ENCODE measurements at regions not wholly inside any gene's neighbourhood (a gene's known extent, or its start where the extent isn't known, plus 50 kb on each side); places are given as distances from the start of the nearest gene placed in this dataset.

- TF ChIP-seq POLR2AphosphoS5 (IDR thresholded peaks at IDR 0.05) (no peak), CTCF (IDR thresholded peaks at IDR 0.05) (no peak), POLR2A (IDR thresholded peaks at IDR 0.05) (no peak)
- H3K27me3 ChIP-seq = no peaks in the 10 kb centered on the region
- no peaks in the 10 kb centered on the region for H3K4me1 ChIP-seq
- no peak overlapping the region for H3K27ac ChIP-seq
- no peak for DNase-seq (ENCODE audit: low spot score in 2 of 2)
- H3K4me3 ChIP-seq = no peak overlapping the region
- H3K36me3 ChIP-seq = no peaks in the 10 kb centered on the region
- intact Hi-C loops (cut with DNase I; ENCODE audit: low total_unique reads) = no loop called here
- no peaks in the 10 kb centered on the region for H3K9me3 ChIP-seq
These were observed 1633.5 kb downstream of the SUCLG1 start for GRCh38 chr2:82825410-82826090.

GRCh38 chr2:82823892-82824291, 1635.2 kb downstream of the SUCLG1 start:
- Histone ChIP-seq H3K4me3 (no peak overlapping the region), H3K4me1 (no peaks in the 10 kb centered on the region), H3K9me3 (no peaks in the 10 kb centered on the region), H3K36me3 (no peaks in the 10 kb centered on the region), H3K27me3 (no peaks in the 10 kb centered on the region), H3K27ac (no peak overlapping the region)
- DNase-seq (ENCODE audit: low spot score in 2 of 2) = no peak
- no peak for TF ChIP-seq POLR2A (IDR thresholded peaks at IDR 0.05)
- no peak for TF ChIP-seq CTCF (IDR thresholded peaks at IDR 0.05)
- TF ChIP-seq POLR2AphosphoS5 (IDR thresholded peaks at IDR 0.05) = no peak
- intact Hi-C loops (cut with DNase I; ENCODE audit: low total_unique reads) = no loop called here

DNA sequence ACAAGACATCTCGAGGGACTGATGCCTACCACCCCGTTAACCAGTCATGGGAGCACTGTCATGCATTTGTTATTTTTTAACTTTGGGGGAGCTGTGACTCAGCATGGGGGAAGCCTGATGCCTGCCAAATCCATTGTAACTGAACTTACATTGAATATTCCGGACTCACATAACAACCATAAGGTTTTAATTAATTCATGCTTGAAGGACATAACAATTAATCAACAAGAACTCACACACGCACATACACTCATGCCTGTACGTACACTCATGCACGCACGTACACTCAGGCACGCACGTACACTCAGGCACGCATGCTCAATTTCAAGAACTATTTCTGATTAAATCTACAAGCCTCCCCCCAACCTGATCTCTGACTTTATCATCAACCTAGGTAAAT, 1639.1 kb downstream of the SUCLG1 start:
- Histone ChIP-seq H3K27ac (no peak overlapping the region), H3K4me3 (no peak overlapping the region), H3K36me3 (no peaks in the 10 kb centered on the region), H3K9me3 (no peaks in the 10 kb centered on the region), H3K4me1 (no peaks in the 10 kb centered on the region), H3K27me3 (no peaks in the 10 kb centered on the region)
- TF ChIP-seq CTCF (IDR thresholded peaks at IDR 0.05) = no peak
- TF ChIP-seq POLR2AphosphoS5 (IDR thresholded peaks at IDR 0.05) = no peak
- TF ChIP-seq POLR2A (IDR thresholded peaks at IDR 0.05) = no peak
- no peak for DNase-seq (ENCODE audit: low spot score in 2 of 2)
- intact Hi-C loops (cut with DNase I; ENCODE audit: low total_unique reads) = no loop called here

GRCh38 chr2:82814146-82814545, 1644.9 kb downstream of the SUCLG1 start:
- no peaks in the 10 kb centered on the region for H3K36me3 ChIP-seq
- no peak overlapping the region for H3K27ac ChIP-seq
- no peaks in the 10 kb centered on the region for H3K9me3 ChIP-seq
- DNase-seq (ENCODE audit: low spot score in 2 of 2) = no peak
- no peaks in the 10 kb centered on the region for H3K4me1 ChIP-seq
- intact Hi-C loops (cut with DNase I; ENCODE audit: low total_unique reads) = no loop called here
- H3K4me3 ChIP-seq = no peak overlapping the region
- TF ChIP-seq POLR2AphosphoS5 (IDR thresholded peaks at IDR 0.05) (no peak), POLR2A (IDR thresholded peaks at IDR 0.05) (no peak)
- H3K27me3 ChIP-seq = no peaks in the 10 kb centered on the region

DNA sequence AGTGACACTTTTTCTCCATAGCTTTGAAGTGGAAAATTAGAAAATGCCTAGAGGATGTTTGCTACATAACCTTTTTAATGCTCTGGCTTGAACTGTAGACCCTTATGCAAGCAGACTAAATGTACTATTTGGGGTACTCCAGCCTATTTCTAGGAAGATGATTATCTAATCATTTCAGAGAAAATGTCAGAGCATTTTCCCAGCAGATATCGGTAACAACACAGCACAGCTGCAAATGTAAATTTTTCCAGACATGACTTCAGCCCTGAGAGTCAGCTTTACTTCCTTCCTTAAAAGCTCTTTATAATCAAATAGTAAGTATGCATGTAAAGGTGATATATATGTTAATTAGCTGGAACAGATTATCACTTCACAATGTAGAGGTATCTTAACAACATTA, 1647.1 kb downstream of the SUCLG1 start:
- Histone ChIP-seq H3K9me3 (no peaks in the 10 kb centered on the region), H3K4me1 (no peaks in the 10 kb centered on the region), H3K4me3 (no peak overlapping the region), H3K27me3 (no peaks in the 10 kb centered on the region), H3K27ac (no peak overlapping the region), H3K36me3 (no peaks in the 10 kb centered on the region)
- TF ChIP-seq POLR2A (IDR thresholded peaks at IDR 0.05) (no peak), CTCF (IDR thresholded peaks at IDR 0.05) (no peak), POLR2AphosphoS5 (IDR thresholded peaks at IDR 0.05) (no peak)
- no peak for DNase-seq (ENCODE audit: low spot score in 2 of 2)
- intact Hi-C loops (cut with DNase I; ENCODE audit: low total_unique reads) = no loop called here

Data from breast epithelium (tissue), 4 donors.